Transverse colon (tissue), 4 donors: ENCODE measurements at regions not wholly inside any gene's neighbourhood (a gene's known extent, or its start where the extent isn't known, plus 50 kb on each side); places are given as distances from the start of the nearest gene placed in this dataset.

Source experiments
- EP300 ChIP-seq: sonication (generic); formaldehyde crosslinking; IDR thresholded peaks from one replicate; pipeline ENCODE4 v1.6.1; 2017; ENCODE audit warnings: antibody characterized with exemption, low read depth
- POLR2A ChIP-seq: fragments of 450-650 bp; IDR thresholded peaks from one replicate; pipeline ENCODE4 v1.6.1; 2016; ENCODE audit warnings: antibody characterized with exemption, mild to moderate bottlenecking, moderate library complexity
- POLR2AphosphoS5 ChIP-seq, 3 donors: sonication (generic); formaldehyde crosslinking; IDR thresholded peaks; one replicate each; pipeline ENCODE4 v1.6.1; 2016; ENCODE audit warnings: antibody characterized with exemption in 3 of 3
- TF ChIP-seq, protein P1 (sequence below), 5 experiments: fragments of 200-600 bp in 3 of 5; fragments of 450-650 bp in 2 of 5; sonication (generic) in 3 of 5; IDR thresholded peaks; 1 replicate in 2 of 5; 2 replicates in 3 of 5; pipeline ENCODE4 v1.5.1; 2016 to 2017; ENCODE audit warnings: antibody characterized with exemption in 5 of 5, inconsistent platforms in 3 of 5, mild to moderate bottlenecking in 2 of 5, moderate library complexity in 1 of 5

DNA sequence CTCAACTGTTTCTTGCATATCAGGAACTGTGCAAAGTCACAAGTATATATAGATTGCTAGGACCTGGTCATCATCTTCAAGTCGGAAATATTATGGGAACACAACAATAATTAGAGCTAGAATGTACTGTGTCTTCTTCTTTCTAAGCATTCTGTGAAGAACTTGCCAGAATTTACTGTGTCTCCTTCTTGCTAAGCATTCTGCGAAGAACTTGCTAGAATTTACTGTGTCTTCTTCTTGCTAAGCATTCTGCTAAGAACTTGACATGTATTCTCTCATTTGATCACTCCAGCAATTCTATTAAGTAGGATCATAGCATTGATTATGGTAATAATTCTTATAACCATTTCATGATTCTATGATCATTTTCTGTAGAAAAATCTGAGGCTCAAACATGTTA lies 231.7 kb downstream of the FOXL1 start:
- TF ChIP-seq, protein P1, sequence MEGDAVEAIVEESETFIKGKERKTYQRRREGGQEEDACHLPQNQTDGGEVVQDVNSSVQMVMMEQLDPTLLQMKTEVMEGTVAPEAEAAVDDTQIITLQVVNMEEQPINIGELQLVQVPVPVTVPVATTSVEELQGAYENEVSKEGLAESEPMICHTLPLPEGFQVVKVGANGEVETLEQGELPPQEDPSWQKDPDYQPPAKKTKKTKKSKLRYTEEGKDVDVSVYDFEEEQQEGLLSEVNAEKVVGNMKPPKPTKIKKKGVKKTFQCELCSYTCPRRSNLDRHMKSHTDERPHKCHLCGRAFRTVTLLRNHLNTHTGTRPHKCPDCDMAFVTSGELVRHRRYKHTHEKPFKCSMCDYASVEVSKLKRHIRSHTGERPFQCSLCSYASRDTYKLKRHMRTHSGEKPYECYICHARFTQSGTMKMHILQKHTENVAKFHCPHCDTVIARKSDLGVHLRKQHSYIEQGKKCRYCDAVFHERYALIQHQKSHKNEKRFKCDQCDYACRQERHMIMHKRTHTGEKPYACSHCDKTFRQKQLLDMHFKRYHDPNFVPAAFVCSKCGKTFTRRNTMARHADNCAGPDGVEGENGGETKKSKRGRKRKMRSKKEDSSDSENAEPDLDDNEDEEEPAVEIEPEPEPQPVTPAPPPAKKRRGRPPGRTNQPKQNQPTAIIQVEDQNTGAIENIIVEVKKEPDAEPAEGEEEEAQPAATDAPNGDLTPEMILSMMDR (IDR thresholded peaks at IDR 0.05) = no peak
- TF ChIP-seq EP300 (no peak), POLR2A (no peak), POLR2AphosphoS5 (IDR thresholded peaks at IDR 0.05) (no peak)
